ENCODE measurements at regions not wholly inside any gene's neighbourhood (a gene's known extent, or its start where the extent isn't known, plus 50 kb on each side); places are given as distances from the start of the nearest gene placed in this dataset.
"Not testable (repeated sequence)": the region's sequence is repeated elsewhere in the genome, so short reads cannot be mapped to it uniquely, and the experiment has no call there.

DNA sequence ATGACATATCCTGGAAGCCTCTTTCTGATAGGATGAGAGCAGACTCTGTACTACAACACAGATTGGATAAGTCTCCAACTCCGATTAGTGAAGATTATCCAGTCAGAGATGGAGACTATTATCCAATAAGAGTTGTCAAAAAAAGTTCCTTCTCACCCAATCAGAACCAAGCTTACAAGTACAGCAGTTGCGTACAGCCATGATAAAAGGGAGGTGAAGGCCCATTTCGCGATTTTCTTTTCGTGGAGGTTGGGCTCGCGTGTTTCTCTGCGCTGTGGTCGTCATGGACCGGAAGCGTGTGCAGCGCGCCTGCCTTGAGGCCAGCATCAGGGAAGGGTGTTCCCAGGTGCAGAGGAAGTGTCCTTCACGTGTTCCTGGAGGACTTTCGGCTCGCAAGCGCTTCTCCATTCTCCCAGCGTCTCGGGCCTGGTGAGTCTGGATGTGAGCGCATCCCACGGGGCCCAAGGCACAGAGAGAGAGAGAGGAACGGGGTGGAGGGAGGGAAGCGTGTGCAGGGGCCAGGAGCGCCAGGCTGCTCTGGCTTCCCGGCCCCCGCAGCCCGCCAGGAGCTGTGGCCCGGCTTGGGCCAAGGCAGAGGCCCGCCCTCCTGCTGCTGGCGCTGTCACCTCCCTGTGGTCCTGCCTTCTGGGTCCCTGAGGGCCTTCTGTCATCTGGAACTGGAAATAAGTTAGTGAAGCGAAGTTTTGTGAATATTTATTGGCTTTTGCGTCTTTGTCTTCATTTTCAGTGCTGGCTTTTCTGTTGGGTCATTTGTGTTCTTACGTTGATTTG, 53.9 kb downstream of the CDRT15L2 start:
- not testable (repeated sequence) for DNase-seq

DNA sequence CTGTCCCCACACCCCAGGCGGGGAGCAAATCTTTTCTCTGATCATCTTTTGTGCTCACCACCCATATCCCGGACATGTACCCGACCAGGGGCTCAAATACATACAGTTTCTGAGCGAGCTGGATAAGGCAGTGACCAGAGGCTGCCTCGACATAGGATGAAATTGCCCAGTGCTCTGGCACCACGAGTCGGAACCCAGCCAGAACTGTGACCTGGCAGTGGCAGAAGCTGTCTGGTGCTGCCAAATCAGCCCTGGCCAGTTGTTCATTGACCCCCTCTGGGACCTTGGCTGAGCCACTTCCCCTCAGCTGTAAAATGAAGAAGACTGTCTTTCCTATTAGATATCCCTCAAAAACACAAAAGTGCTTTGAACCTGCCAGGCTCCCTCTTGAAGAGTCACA, 60.6 kb downstream of the CDRT15L2 start:
- DNase-seq: not testable (repeated sequence)

DNA sequence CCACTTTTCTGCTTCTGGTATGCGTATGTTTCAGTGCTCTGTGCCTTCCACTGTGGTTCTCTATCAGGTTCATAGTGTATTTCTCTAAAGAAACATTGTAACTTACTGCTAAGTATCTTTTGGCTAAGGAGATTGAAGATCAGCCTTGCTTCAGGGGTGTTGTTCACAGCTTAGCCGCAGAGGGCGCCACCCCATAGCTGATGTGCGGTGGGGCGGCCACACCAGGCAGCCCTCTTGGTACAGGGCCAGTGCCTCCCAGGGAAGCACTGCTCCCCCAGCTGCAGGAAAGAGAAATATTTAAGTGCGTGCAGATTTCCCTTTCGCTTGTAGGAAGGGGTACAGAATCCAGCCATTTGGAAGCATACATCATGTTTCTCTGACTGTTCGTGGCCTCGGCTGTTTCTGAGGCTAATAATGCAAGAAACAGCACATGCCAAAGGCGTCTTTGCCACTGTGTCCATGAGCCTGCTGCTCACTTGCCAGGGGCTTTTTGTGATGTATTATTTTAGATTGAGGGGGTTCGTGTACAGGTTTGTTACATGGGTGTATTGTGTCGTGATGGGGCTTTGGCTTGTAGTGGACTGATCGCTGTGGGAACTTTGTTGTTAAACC, 67.2 kb downstream of the CDRT15L2 start:
- not testable (repeated sequence) for DNase-seq

DNA sequence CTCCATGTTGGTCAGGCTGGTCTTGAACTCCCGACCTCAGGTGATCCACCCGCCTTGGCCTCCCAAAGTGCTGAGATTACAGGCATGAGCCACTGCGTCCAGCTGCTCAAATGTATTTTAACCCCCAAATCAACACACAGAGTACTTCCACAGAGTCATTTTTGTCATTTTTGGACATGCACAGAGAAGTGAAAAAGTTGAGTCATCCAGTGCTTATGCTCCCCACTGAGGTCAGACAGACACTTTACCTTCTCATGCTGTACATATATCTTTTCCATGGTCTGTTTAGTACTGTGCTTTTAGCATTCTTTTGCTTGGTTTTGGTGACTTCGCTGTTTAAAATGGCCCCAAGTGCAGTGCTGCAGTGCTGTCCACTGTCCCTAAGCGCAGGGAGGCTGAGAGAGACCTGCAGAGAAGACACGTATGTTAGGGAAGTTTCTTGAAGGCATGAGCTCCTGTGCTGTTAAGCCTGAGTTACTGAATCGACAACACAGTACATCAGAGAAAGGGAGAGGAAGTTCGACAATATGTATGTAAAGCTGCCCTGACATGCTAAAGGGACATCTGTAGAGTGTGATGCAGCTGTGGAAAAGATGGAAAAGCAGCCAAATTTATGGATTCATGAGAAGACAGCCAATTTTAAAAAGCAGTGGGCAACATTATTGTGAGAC, 69.7 kb downstream of the CDRT15L2 start:
- DNase-seq: not testable (repeated sequence)

DNA sequence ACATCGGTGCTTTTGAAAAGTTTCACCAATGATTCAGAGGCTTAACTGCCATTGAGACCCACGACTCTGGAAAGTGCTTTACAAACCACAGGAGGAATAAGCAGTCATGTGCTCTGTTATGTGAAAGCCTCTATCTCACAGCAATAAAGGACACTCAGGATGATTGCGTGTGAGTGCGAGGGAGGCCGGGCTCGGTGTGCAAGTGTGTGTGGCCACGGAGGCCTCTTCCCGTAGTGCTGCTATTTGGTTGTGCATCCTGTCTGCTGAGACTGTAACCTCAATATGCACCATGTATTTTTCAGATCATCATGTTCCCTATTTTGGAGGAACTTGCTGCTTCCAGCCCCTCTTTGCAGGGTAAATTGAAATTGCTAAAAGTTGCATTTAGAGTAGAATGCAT, 71.5 kb downstream of the CDRT15L2 start:
- DNase-seq: not testable (repeated sequence)

DNA sequence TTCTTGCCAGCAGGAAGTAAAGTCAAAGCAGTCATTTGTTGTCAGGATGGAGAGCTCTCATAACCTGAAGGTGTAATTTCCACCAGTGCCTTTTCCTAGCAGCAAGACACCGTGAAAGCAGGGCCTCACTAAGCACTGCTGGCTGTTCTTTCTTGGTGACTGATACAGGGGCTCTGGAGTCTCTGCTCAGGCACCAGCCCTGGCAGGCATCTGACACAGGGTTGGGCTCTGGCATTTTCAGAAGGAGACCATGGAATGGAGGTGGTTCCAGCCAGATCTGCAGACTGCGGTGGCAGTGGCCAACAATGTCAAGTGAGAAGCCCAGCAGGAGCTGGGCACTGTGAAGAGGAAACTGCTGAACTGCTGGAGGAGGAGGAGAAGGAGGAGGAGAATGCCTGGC, 72.2 kb downstream of the CDRT15L2 start:
- not testable (repeated sequence) for DNase-seq

DNA sequence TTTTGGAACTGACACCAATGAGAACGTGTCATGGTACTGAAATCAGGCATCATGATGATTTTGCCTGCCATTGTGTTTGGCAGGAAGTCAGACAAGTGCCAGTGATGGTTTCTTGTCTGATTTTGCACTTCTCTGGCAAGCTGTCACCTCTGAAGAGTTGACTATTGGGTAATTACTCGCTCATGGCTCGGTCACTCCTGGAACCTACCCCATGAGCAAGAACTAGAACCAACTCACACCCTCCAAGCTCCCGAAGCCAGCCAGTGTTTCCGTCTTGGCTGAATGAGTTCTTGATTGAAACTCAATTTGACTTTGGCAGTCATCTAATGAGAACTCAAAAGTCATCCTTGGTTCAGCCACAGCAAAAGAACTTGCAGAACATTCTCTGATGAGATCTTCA, 73.9 kb downstream of the CDRT15L2 start:
- DNase-seq: not testable (repeated sequence)

DNA sequence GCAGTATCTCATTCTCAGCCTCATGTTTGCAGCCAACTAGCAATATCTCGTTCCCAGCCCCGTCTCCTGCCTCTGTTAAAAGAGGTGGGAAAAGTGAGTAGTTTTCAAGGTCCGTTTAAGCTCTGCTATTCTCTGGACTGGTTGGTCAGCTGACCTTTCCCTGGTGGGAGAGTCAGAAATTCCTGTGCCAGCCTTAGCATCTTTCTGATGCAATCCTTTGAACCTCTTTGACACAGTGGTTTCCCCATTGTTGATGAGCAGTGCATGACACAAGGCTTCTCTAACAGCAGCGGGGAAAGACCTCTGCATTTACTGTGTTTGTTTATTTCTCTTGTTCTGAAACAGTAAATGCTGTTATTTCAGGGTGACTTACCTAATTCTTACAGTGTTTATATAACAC, 74.6 kb downstream of the CDRT15L2 start:
- not testable (repeated sequence) for DNase-seq

DNA sequence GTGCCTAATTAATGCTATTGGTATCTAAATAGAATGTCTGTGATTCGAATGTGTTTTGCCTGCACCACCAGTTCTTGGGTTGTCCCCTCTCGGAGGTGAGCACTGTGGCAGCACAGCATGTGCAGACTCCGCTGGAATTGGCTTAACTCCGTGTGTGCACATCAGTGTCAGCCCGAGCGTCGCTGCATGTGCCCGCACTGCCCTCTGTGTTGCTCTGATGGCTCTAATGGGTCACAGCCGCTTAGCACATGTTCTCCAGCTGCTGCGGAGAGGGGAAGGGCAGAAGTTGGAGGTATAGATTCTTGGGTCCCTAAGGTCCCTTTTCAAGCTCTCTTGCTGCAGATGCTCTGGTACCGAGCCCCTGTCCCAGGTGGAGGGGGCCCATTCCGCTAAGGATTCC, 75.1 kb downstream of the CDRT15L2 start:
- not testable (repeated sequence) for DNase-seq

DNA sequence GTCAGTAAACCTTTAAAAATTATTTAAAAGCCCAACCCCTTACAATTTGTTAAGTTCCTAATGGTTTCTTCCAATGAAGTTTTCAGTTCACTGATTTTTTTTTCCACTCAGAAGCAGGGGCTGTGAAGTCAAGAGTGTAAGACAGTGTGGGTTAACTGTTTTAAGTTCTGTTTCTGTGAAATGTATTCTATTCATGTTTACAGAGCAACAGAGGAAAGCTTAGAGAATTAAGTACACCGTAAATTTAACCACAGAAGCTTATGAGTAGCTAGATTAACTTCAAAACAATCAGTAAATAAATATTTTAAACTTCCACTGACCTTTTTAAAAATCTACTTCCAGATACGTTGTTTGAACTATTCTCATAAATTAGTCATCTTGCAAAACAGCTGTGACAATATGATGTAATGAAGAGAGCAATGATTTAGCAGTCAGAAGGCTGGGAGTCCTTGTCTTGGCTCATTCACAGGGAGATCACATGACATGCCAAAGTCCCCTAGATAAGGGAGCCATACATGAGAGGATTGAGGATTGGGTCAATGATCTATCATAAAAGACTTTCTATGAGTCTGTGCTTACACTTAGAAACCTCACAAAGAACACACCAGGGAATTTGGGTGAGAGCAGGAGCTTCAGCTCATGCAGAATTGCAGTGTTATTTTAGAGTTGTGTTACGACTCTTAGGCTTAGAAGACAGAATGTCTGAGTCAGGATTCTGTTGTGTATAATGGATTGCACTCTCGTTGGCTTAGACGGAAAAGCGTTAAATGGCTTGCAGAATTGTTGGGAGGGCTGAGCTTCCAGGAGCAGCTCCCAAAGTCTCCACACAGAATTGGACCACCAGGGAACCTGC, 85.8 kb downstream of the CDRT15L2 start:
- not testable (repeated sequence) for DNase-seq

DNA sequence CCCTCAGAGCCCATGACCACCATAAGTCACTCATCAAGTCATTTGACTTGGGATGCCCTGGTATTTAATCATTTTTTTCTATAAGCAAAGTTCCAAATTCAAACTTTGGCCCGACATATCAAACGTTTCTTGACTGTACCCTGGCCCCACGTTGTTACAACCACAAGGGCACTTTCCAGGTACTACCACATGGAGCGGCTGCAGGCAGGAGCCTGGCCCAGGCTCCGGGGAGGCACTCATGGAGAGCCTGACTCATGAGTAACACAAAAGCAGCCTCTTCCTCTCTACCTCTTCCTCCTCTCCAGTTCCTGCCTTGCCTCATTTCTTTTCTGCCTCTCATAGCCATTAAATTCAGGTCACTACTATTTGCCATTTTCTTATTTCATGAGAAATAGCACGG, 87.2 kb downstream of the CDRT15L2 start:
- not testable (repeated sequence) for DNase-seq

DNA sequence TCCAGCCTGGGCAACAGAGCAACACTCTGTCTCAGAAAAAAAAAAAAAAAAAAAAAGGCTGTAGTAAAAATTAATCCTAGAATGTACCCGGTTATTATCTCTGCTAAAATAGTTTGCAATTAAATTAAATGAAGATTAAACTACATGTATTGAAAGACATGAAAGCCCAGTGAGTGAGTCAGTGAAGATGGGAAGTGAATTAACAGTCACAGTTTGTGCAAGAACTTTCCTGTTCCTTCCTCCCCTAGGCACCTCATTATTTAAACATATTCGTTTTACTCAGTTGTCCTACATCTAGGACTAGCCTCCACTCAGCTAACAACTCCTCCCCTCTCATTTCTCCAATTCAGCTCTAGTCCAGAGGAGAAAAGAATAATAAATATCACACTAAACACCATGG, 88.2 kb downstream of the CDRT15L2 start:
- DNase-seq: not testable (repeated sequence)

DNA sequence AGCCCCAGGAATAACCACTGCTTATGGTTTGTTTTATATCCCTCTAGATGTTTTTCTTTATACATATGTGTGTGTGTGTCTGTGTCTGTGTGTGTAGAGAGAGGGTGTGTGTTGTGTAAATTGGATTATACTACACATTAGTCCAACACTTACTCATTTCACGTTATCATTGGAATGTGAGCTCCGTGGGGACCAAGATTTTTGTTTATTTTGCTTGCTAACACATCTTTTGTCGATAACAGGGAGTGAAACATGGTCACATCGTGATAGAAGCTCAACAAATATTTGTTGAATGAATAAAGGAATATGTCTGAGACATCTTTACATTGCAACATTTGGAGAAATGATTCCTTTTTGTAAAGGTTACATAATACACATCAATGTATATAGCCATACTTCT, 88.8 kb downstream of the CDRT15L2 start:
- DNase-seq: not testable (repeated sequence)

DNA sequence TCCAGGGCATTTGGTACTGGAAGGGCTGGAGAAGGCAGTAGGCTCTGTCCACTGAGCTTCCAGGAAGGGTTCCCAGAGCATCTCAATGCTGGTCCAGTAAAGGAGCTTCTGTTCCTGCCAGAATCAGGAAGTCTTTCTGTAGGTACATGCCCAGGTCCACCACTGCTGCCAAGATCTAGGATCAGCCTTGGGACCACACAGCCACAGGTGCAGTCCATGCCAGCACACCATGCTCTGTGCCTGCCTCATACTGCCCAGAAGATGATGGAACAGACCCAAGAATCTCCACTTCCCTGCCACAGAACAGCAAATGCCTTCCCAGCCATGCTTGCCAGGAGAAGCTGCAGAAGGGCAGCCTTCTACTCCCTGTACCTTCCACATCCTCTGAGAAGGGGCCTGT, 89.3 kb downstream of the CDRT15L2 start:
- not testable (repeated sequence) for DNase-seq

DNA sequence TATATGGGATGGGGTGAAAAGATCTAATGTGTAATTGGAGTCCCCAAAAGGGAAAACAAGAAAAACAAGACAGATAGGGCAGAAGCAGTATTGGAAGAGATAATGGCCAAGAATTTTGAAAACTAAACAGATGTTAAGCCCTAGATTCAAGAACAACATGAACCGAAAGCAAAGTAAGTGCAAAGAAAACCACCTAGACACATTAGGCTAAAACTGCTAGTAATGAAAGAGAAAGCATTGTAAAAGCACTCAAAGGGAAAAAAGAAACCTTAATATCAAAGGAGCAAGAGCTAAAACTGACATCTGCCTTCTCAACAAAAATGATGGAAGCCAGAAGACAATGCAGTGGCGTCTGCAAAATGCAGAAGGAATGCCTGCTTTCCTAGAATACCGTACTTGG, 91.0 kb downstream of the CDRT15L2 start:
- not testable (repeated sequence) for DNase-seq

DNA sequence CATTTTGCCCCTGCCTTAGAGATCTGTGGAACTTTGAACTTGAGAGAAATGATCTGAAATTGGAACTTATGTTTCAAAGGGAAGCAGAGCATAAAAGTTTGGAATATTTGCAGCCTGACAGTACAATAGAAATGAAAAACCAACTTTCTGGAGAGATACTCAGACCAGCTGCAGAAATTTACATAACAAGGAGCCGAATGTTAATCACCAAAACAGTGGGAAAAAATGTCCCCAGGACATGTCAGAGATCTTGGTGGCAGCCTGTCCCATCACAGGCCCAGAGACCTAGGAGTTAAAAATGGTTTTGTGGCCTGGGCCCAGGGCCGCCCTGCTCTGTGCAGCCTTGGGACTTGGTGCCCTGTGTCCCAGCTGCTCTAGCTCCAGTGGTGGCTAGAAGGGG, 94.8 kb downstream of the CDRT15L2 start:
- not testable (repeated sequence) for DNase-seq

DNA sequence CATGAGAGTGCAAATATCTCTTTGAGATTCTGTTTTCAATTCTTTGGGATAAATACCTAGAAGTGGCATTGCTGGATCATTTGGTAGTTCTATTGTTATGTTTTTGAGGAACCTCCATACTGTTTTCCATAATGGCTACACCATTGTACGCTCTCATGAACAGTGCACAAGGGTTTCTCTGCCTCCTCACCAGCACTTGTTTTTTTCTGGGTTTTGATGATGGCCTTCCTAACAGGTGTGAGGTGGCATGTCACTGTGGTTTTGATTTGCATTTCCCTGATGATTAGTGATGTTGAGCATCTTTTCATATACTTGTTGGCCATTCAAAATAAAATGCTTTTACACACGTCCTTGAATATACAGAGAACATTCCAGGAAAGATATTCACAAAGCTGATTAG, 96.2 kb downstream of the CDRT15L2 start:
- DNase-seq: not testable (repeated sequence)

DNA sequence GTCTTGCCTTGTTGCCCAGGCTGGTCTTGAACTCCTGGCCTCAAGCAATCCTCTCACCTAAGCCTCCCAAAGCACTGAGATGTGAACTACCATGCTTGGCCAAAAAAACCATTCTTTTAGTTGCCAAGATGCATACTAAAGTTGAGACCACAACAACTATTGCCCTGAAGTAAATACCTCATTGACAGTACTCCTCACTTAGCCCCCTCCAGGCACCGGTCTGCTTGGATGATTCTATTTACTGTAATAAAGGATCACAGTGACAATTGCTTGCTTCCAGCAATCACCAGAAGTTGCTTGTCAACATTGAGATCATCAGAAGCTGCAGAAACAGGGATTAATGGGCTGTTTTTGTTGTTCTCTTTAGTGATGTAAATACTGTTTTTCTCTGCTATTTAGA, 97.1 kb downstream of the CDRT15L2 start:
- DNase-seq: not testable (repeated sequence)

DNA sequence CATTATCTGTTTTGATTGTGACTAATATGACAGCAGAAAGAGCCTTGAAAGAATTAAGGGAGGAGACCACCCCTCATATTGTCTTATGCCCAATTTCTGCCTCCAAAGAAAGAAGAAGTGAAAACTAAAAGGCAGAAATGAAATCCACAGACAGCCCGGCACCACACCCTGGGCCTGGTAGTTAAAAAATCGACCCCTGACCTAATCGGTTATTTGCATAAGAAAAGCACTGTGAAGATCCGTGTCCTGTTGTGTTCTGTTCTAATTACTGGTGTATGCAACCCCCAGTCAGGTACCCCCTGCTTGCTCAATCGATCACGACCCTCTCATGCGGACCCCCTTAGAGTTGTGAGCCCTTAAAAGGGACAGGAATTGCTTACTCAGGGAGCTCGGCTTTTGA, 97.9 kb downstream of the CDRT15L2 start:
- DNase-seq: not testable (repeated sequence)

DNA sequence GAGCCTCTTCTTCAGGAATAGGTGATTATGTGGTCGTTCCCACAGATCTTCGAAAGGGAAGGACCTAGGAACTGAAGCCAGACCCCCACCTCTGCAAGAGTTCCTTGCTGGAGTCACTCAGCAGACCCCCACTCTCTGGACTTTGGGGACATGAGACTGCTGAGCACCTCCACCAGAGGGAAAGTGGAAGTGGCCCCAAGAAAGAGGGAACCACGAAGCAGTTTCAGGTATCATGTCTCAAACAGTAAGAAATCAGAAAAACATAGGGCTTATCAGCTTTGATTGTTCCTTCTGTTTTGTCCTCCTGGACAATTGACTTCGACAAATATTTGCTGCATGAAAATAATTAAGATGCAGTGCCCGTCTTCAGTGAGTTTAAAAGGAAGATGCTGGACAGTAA, 98.9 kb downstream of the CDRT15L2 start:
- not testable (repeated sequence) for DNase-seq

DNA sequence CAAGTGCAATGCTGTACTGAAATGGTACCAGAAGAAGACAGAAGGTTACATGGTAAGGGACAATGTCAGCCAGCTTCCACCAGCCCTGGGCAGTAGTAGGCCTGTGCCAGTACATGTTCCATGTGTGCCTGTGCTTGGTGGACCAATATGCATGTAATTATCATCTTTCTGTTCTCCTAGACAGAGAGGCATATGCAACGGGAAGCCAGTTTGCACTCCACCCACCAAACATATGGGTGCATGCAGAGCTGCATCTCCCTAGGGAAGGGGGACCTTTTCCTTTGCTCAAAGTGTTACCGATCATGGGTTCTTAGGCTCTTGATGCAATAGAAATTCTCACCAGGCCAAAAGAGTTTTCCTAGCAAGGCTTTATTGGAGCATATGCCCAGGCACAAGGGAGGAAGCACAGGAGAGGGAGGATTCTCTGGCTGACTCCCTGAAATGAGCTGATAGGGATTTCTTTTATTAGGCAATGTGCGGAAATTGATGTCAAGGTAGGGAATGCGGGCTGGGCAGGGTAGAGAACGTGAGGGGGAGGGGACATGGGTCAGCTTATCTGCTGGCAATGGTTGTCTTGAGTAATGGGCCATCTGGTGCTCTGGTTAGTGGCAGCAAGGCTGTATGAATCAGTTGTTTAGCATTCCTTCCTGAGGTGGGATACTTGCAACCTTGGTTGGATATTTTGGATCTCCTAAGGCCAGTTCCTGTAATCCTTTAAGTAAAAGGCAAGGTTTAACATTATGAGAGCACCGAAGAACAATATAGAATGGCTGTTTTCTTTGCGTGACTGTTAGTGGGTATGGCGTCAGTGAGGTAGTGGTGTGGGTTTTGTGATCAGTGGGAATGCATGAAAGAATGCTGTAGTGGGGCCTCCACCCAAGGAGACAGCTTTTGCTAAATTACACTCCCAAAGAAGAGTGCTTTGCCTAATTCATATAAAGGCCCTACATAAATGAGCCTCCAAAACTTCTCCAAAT, 102.5 kb downstream of the CDRT15L2 start:
- not testable (repeated sequence) for DNase-seq
